HCEC 1CT (cell line): ENCODE measurements at regions not wholly inside any gene's neighbourhood (a gene's known extent, or its start where the extent isn't known, plus 50 kb on each side); places are given as distances from the start of the nearest gene placed in this dataset.
"Not testable (repeated sequence)": the region's sequence is repeated elsewhere in the genome, so short reads cannot be mapped to it uniquely, and the experiment has no call there.

Experiments
- DNase-seq: peaks from one replicate; pipeline ENCODE4 v3.0.0-alpha.2; 2017

GRCh38 chr16:25637236-25637635, 54.5 kb upstream of the HS3ST4 start:
- DNase-seq, result no peak

GRCh38 chr16:25636662-25637061, 55.1 kb upstream of the HS3ST4 start:
- no peak for DNase-seq

- DNase-seq, result no peak
These were observed 56.3 kb upstream of the HS3ST4 start for GRCh38 chr16:25635454-25635853.

GRCh38 chr16:25633549-25633948, 58.2 kb upstream of the HS3ST4 start:
- DNase-seq, result peak; percentile 16

- DNase-seq, result no peak
These were observed 63.0 kb upstream of the HS3ST4 start for GRCh38 chr16:25628766-25629165.

GRCh38 chr16:25627641-25628040, 64.1 kb upstream of the HS3ST4 start:
- DNase-seq, result no peak

GRCh38 chr16:25626172-25626571, 65.6 kb upstream of the HS3ST4 start:
- no peak for DNase-seq

- no peak for DNase-seq
These were observed 66.1 kb upstream of the HS3ST4 start for GRCh38 chr16:25625620-25626019.

GRCh38 chr16:25614716-25615265, 77.0 kb upstream of the HS3ST4 start:
- no peak for DNase-seq

GRCh38 chr16:25613931-25614330, 77.8 kb upstream of the HS3ST4 start:
- DNase-seq, result no peak

GRCh38 chr16:25608002-25608401, 83.8 kb upstream of the HS3ST4 start:
- no peak for DNase-seq

GRCh38 chr16:25606069-25606468, 85.7 kb upstream of the HS3ST4 start:
- no peak for DNase-seq

- no peak for DNase-seq
These were observed 86.4 kb upstream of the HS3ST4 start for GRCh38 chr16:25605381-25605780.

GRCh38 chr16:25601306-25601705, 90.5 kb upstream of the HS3ST4 start:
- DNase-seq, result not testable (repeated sequence)

- no peak for DNase-seq
These were observed 95.6 kb upstream of the HS3ST4 start for GRCh38 chr16:25596194-25596593.

- DNase-seq, result no peak
These were observed 98.5 kb upstream of the HS3ST4 start for GRCh38 chr16:25593260-25593659.

GRCh38 chr16:25587783-25588182, 104.0 kb upstream of the HS3ST4 start:
- no peak for DNase-seq

GRCh38 chr16:25586826-25587225, 104.9 kb upstream of the HS3ST4 start:
- no peak for DNase-seq

- DNase-seq, result no peak
These were observed 106.2 kb upstream of the HS3ST4 start for GRCh38 chr16:25585526-25585925.

GRCh38 chr16:25580041-25580440, 111.7 kb upstream of the HS3ST4 start:
- DNase-seq, result no peak

- no peak for DNase-seq
These were observed 116.4 kb upstream of the HS3ST4 start for GRCh38 chr16:25575363-25575762.

GRCh38 chr16:25571712-25572111, 120.0 kb upstream of the HS3ST4 start:
- no peak for DNase-seq

GRCh38 chr16:25570131-25570530, 121.6 kb upstream of the HS3ST4 start:
- no peak for DNase-seq

GRCh38 chr16:25568991-25569390, 122.8 kb upstream of the HS3ST4 start:
- no peak for DNase-seq

- DNase-seq, result no peak
These were observed 125.6 kb upstream of the HS3ST4 start for GRCh38 chr16:25566183-25566582.

- DNase-seq, result no peak
These were observed 128.1 kb upstream of the HS3ST4 start for GRCh38 chr16:25563700-25564099.
